Left ventricle myocardium inferior (tissue), 1 donor: ENCODE measurements at regions not wholly inside any gene's neighbourhood (a gene's known extent, or its start where the extent isn't known, plus 50 kb on each side); places are given as distances from the start of the nearest gene placed in this dataset.

ENCODE experiments used
- DNase-seq: peaks from one replicate; pipeline ENCODE4 v3.0.0-alpha.2; 2020
- H3K27ac ChIP-seq: fragments of 200-600 bp; replicated peaks from 2 replicates; pipeline ENCODE4 v1.8.0; 2021
- H3K27me3 ChIP-seq: fragments of 200-600 bp; 2 replicates; pipeline ENCODE4 v1.8.0; 2021; ENCODE audit warnings: low read depth
- H3K36me3 ChIP-seq: fragments of 200-600 bp; 2 replicates; pipeline ENCODE4 v1.8.0; 2021
- H3K4me1 ChIP-seq: fragments of 200-600 bp; 2 replicates; pipeline ENCODE4 v1.8.0; 2021
- H3K4me3 ChIP-seq: fragments of 200-600 bp; 2 replicates; pipeline ENCODE4 v1.8.0; 2021; ENCODE audit warnings: mild to moderate bottlenecking, moderate library complexity
- H3K9me3 ChIP-seq: fragments of 200-600 bp; replicated peaks from 2 replicates; pipeline ENCODE4 v1.8.0; 2021
- intact Hi-C: fragments of 100-400 bp; cut with micrococcal nuclease; formaldehyde crosslinking; loops from one replicate; pipeline ENCODE4 v1.11.0; 2022
- TF ChIP-seq, protein P1 (sequence below): fragments of 200-600 bp; IDR thresholded peaks from 2 replicates; pipeline ENCODE4 v1.8.0; 2021; ENCODE audit warnings: antibody characterized with exemption, mild to moderate bottlenecking, borderline replicate concordance
- donor health status: DM: no; HTN: yes; CAD: no; lungs with severe emphysema.

DNA sequence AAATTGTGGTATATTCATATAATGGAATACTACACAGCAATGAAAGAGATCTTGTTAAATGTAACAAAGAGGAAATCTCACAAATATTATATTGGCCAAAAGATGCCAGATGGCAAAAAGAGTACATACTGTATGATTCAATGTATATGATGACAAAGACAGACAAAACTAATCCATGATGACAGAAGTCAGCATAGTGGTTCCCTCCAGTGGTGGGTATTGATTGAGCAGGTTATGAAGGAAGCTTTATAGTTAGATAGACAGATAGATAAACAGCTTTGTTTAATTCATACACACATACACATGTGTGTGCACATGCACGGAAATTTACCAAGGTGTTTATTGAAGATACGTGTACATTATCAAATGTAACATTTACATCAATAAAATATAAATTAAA lies 74.4 kb upstream of the SMIM36 start:
- TF ChIP-seq, protein P1, sequence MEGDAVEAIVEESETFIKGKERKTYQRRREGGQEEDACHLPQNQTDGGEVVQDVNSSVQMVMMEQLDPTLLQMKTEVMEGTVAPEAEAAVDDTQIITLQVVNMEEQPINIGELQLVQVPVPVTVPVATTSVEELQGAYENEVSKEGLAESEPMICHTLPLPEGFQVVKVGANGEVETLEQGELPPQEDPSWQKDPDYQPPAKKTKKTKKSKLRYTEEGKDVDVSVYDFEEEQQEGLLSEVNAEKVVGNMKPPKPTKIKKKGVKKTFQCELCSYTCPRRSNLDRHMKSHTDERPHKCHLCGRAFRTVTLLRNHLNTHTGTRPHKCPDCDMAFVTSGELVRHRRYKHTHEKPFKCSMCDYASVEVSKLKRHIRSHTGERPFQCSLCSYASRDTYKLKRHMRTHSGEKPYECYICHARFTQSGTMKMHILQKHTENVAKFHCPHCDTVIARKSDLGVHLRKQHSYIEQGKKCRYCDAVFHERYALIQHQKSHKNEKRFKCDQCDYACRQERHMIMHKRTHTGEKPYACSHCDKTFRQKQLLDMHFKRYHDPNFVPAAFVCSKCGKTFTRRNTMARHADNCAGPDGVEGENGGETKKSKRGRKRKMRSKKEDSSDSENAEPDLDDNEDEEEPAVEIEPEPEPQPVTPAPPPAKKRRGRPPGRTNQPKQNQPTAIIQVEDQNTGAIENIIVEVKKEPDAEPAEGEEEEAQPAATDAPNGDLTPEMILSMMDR: no peak
- intact Hi-C loops: no loop called here
- DNase-seq: no peak

DNA sequence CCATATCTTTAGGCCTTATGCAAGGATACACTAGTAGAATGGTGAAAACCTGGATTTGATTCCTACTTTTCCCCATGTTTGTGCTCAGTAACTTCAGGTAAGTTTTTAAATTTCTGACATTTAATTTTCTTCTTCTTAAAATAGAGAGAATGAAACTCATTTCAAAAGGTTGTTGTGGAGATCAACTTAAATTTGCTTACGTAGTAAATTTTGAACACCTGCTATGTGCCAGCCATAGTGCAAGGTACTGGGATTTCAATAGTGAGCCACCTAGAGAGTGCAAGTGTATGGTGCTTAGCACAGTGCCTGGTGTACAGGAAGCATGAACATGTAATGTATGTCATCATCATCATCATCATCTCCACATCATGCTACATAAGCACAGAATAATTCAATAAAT lies 73.6 kb upstream of the SMIM36 start:
- intact Hi-C loops: no loop called here

More for the DNA sequence above, 74.4 kb upstream of the SMIM36 start:
- peaks cover 6% of the 10 kb centered on the region for H3K4me1 ChIP-seq
- H3K27me3 ChIP-seq: no peaks in the 10 kb centered on the region
- H3K36me3 ChIP-seq: no peaks in the 10 kb centered on the region
- no peaks in the 10 kb centered on the region for H3K9me3 ChIP-seq
- no peak overlapping the region for H3K4me3 ChIP-seq
- no peak overlapping the region for H3K27ac ChIP-seq

DNA sequence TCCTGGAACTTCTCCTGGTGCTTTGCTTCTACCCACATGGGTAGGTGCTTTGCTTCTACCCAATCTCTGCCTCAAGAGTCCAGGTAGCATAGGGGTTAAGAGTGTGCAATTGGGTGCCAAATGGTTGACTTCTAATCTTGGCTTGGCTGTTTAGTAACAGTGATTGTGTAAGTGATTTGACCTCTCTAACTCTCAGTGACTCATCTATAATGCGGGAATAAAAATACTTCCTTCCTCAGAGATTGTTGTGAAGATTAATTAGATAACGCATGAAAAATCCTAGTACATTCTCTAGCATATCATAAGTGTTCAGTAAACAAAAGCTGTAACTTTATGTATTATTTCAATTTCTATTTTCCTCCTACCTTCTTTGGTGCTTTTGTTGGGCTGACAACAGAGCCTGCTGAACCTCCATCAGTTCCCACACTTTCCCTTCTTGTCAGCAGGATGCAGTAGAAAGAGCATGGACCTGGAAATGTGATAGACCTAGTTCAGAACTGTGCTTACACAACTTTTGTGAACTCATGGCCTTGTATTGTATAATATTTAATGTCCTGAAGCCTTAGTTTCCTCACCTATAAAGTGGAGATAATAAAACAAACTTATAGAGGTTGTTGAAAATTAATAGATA lies 72.9 kb upstream of the SMIM36 start:
- Histone ChIP-seq H3K4me1 (peaks cover 6% of the 10 kb centered on the region), H3K9me3 (no peaks in the 10 kb centered on the region), H3K36me3 (no peaks in the 10 kb centered on the region), H3K27me3 (no peaks in the 10 kb centered on the region), H3K4me3 (no peak overlapping the region), H3K27ac (no peak overlapping the region)
- TF ChIP-seq, protein P1: no peak
- intact Hi-C loops: no loop called here
- no peak for DNase-seq

More for the DNA sequence above, 73.6 kb upstream of the SMIM36 start:
- Histone ChIP-seq H3K27me3 (no peaks in the 10 kb centered on the region), H3K9me3 (no peaks in the 10 kb centered on the region), H3K36me3 (no peaks in the 10 kb centered on the region), H3K4me1 (peaks cover 6% of the 10 kb centered on the region), H3K4me3 (no peak overlapping the region), H3K27ac (no peak overlapping the region)
- no peak for DNase-seq
- TF ChIP-seq, protein P1: no peak

DNA sequence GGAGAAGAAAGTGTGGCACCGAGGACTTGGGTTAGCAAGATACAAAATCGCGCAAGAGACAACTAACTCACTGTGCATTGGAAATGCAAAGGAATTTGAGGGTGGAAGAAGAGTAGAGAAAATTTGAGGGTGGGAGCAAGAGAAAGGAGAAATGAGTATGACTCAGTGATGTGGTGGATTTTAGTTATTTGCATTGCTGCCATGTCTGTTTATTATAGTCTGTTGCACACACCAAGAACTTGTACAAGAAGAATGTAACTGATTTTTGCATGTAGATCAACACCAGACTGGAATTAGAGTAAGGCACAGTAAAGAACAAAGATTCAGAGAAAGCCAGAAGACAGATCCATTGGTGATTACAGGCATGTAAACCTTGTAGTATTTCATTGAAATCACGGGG lies 71.6 kb upstream of the SMIM36 start:
- TF ChIP-seq, protein P1: no peak
- no peaks in the 10 kb centered on the region for H3K27me3 ChIP-seq
- no peak overlapping the region for H3K4me3 ChIP-seq
- no peaks in the 10 kb centered on the region for H3K36me3 ChIP-seq
- no peak overlapping the region for H3K27ac ChIP-seq
- H3K4me1 ChIP-seq: peaks cover 6% of the 10 kb centered on the region
- DNase-seq: no peak
- intact Hi-C loops: no loop called here
- H3K9me3 ChIP-seq: no peaks in the 10 kb centered on the region

DNA sequence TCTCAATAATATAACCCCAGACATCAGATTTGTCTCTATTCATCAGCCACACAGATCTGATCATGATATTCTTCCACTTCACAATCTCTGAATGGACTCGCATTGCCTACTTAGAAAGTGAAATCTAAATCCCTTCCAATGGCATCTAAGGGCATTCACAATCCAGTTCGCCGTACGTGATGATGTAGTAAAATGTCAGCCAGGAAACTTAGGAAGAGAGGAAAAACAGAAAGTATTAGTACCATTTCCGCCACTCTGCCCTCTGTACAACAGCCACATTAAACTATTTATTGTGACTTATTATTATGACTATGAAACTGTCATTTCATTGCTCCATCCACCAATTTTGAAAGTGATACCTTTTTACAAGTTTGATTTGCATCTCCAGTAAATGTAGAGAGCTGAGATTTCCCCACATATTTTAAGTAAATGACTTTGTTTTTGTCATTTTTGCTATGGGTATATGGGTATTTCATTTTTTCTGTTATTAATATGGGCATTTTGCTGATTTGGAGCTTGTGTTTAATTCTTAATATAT lies 69.4 kb upstream of the SMIM36 start:
- no peaks in the 10 kb centered on the region for H3K9me3 ChIP-seq
- intact Hi-C loops: no loop called here
- TF ChIP-seq, protein P1: no peak

More for the DNA sequence above, 69.4 kb upstream of the SMIM36 start:
- no peak for DNase-seq
- H3K36me3 ChIP-seq: no peaks in the 10 kb centered on the region
- no peaks in the 10 kb centered on the region for H3K27me3 ChIP-seq
- H3K4me1 ChIP-seq: peaks cover 13% of the 10 kb centered on the region
- no peak overlapping the region for H3K4me3 ChIP-seq
- H3K27ac ChIP-seq: no peak overlapping the region
